ENCODE measurements at regions not wholly inside any gene's neighbourhood (a gene's known extent, or its start where the extent isn't known, plus 50 kb on each side); places are given as distances from the start of the nearest gene placed in this dataset.

DNA sequence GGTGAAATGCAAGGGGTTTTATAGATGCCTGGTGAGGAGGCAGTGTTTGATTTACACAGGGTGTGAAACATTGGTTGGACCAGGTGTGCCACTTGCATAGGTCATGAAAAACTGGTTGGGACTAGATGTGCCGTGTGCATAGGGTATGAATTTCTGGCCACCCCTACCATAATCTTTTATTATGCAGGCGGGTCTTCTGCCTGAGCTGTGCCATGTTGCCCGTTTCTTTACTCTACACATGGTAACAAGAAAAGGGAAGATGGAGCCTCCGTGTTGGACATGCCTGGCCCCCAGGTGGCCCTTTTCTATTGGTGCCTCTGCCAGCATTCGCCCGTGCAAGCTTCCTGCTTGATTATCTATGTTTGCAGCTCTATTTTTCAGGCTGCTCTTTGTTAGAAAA lies 805.4 kb downstream of the TRIB2 start:
- Mint-ChIP-seq H3K27me3 (no peaks in the 10 kb centered on the region), H3K9me3 (ENCODE audit: insufficient read depth) (peaks cover 5% of the 10 kb centered on the region), H3K27ac (no peak overlapping the region), H3K4me3 (no peak overlapping the region), H3K4me1 (no peaks in the 10 kb centered on the region)
- ChIA-PET POLR2A (no interaction called here), CTCF (interaction anchor here (1.2 kb wide), 1 partner anchor 87 kb away, joined by 3 read pairs; no protein-coding TSS in a partner anchor)
- H4K20me1 ChIP-seq (ENCODE audit: control insufficient read depth, insufficient read depth, low read length, poor library complexity, severe bottlenecking): no peaks in the 10 kb centered on the region
- no peak overlapping the region for H3K9ac ChIP-seq (ENCODE audit: low read length)
- no peak overlapping the region for H3K4me2 ChIP-seq (replicated peaks; ENCODE audit: low read depth, low read length, poor library complexity, severe bottlenecking)
- H3K27ac ChIP-seq (ENCODE audit: low read length in 2 of 2): no peak overlapping the region
- no peaks in the 10 kb centered on the region for H3K36me3 ChIP-seq (replicated peaks in 1 of 2; ENCODE audit: control extremely low read depth in 1 of 2, control insufficient read depth in 1 of 2, extremely low read depth in 1 of 2, insufficient read depth in 2 of 2, low read length in 1 of 2)
- no peaks in the 10 kb centered on the region for H3K27me3 ChIP-seq (replicated peaks in 1 of 4; ENCODE audit: control extremely low read depth in 1 of 4, control insufficient read depth in 3 of 4, insufficient read depth in 4 of 4, low read length in 3 of 4)
- intact Hi-C loops (cut with micrococcal nuclease): no loop called here
- DNase-seq (no peak), ATAC-seq (ENCODE audit: low read depth) (no peak)
- no peak overlapping the region for H3K4me3 ChIP-seq (ENCODE audit: control extremely low read depth in 1 of 5, extremely low read depth in 1 of 5, insufficient read depth in 1 of 5, low read depth in 2 of 5, low read length in 4 of 5)
- no peaks in the 10 kb centered on the region for H3K9me3 ChIP-seq (ENCODE audit: control extremely low read depth in 1 of 3, control insufficient read depth in 2 of 3, insufficient read depth in 1 of 3, low read length in 2 of 3)
- no peak for TF ChIP-seq CTCF (IDR thresholded peaks at IDR 0.05)
- no peak for TF ChIP-seq EZH2 (IDR thresholded peaks at IDR 0.05; ENCODE audit: borderline replicate concordance, insufficient read depth, low read depth, low read length, poor library complexity, severe bottlenecking)
- WGBS (ENCODE audit: insufficient coverage): 86% methylated on average over 4 of the region's 6 CpGs
- H2AFZ ChIP-seq (ENCODE audit: insufficient read depth, low read depth, low read length, poor library complexity, severe bottlenecking): no peak overlapping the region
- H3K79me2 ChIP-seq (ENCODE audit: control insufficient read depth, insufficient read depth, low read length): no peaks in the 10 kb centered on the region
- no peaks in the 10 kb centered on the region for H3K4me1 ChIP-seq (ENCODE audit: control insufficient read depth in 2 of 2, insufficient read depth in 2 of 2, low read length in 2 of 2)

GRCh38 chr2:13522917-13523821 lies 806.4 kb downstream of the TRIB2 start:
- ATAC-seq (ENCODE audit: low read depth) (no peak), DNase-seq (no peak)
- Histone ChIP-seq H3K9ac (ENCODE audit: low read length) (no peak overlapping the region), H3K4me3 (ENCODE audit: control extremely low read depth in 1 of 5, extremely low read depth in 1 of 5, insufficient read depth in 1 of 5, low read depth in 2 of 5, low read length in 4 of 5) (no peak overlapping the region), H3K9me3 (ENCODE audit: control extremely low read depth in 1 of 3, control insufficient read depth in 2 of 3, insufficient read depth in 1 of 3, low read length in 2 of 3) (no peaks in the 10 kb centered on the region), H3K27me3 (replicated peaks in 1 of 4; ENCODE audit: control extremely low read depth in 1 of 4, control insufficient read depth in 3 of 4, insufficient read depth in 4 of 4, low read length in 3 of 4) (no peaks in the 10 kb centered on the region), H3K27ac (ENCODE audit: low read length in 2 of 2) (no peak overlapping the region), H2AFZ (ENCODE audit: insufficient read depth, low read depth, low read length, poor library complexity, severe bottlenecking) (no peak overlapping the region), H3K36me3 (replicated peaks in 1 of 2; ENCODE audit: control extremely low read depth in 1 of 2, control insufficient read depth in 1 of 2, extremely low read depth in 1 of 2, insufficient read depth in 2 of 2, low read length in 1 of 2) (no peaks in the 10 kb centered on the region), H3K4me1 (ENCODE audit: control insufficient read depth in 2 of 2, insufficient read depth in 2 of 2, low read length in 2 of 2) (no peaks in the 10 kb centered on the region), H3K79me2 (ENCODE audit: control insufficient read depth, insufficient read depth, low read length) (no peaks in the 10 kb centered on the region), H4K20me1 (ENCODE audit: control insufficient read depth, insufficient read depth, low read length, poor library complexity, severe bottlenecking) (no peaks in the 10 kb centered on the region), H3K4me2 (replicated peaks; ENCODE audit: low read depth, low read length, poor library complexity, severe bottlenecking) (no peak overlapping the region)
- Mint-ChIP-seq H3K4me1 (no peaks in the 10 kb centered on the region), H3K27ac (no peak overlapping the region), H3K9me3 (ENCODE audit: insufficient read depth) (peaks cover 5% of the 10 kb centered on the region), H3K4me3 (no peak overlapping the region), H3K27me3 (no peaks in the 10 kb centered on the region)
- WGBS (ENCODE audit: insufficient coverage): 48% methylated on average over 3 of the region's 6 CpGs
- intact Hi-C loops (cut with micrococcal nuclease): no loop called here
- CTCF ChIA-PET: interaction anchor here (1.2 kb wide), 1 partner anchor 88 kb away, joined by 3 read pairs; no protein-coding TSS in a partner anchor
- POLR2A ChIA-PET: no interaction called here
- no peak for TF ChIP-seq CTCF (IDR thresholded peaks at IDR 0.05)
- no peak for TF ChIP-seq EZH2 (IDR thresholded peaks at IDR 0.05; ENCODE audit: borderline replicate concordance, insufficient read depth, low read depth, low read length, poor library complexity, severe bottlenecking)

All from B cell (primary cell).